Ishikawa (cell line): ENCODE measurements at regions not wholly inside any gene's neighbourhood (a gene's known extent, or its start where the extent isn't known, plus 50 kb on each side); places are given as distances from the start of the nearest gene placed in this dataset.

ENCODE experiments used
- CEBPB ChIP-seq: IDR thresholded peaks from 2 replicates; pipeline ENCODE4 v1.6.1; 2012
- CREB1 ChIP-seq: IDR thresholded peaks from 2 replicates; pipeline ENCODE4 v1.6.1; 2012; ENCODE audit warnings: low read depth
- EGR1 ChIP-seq: IDR thresholded peaks from 2 replicates; pipeline ENCODE4 v1.6.1; 2012
- EP300 ChIP-seq: IDR thresholded peaks from 2 replicates; pipeline ENCODE4 v1.6.1; 2012; ENCODE audit warnings: borderline replicate concordance
- FOXM1 ChIP-seq: IDR thresholded peaks from 2 replicates; pipeline ENCODE4 v1.6.1; 2012; ENCODE audit warnings: low read depth, borderline replicate concordance
- MAX ChIP-seq: IDR thresholded peaks from 2 replicates; pipeline ENCODE4 v1.6.1; 2012
- RAD21 ChIP-seq: IDR thresholded peaks from 2 replicates; pipeline ENCODE4 v1.6.1; 2012; ENCODE audit warnings: low read depth
- REST ChIP-seq: IDR thresholded peaks from 2 replicates; pipeline ENCODE4 v1.6.1; 2012; ENCODE audit warnings: low read depth, mild to moderate bottlenecking
- TAF1 ChIP-seq: IDR thresholded peaks from 2 replicates; pipeline ENCODE4 v1.6.1; 2012; ENCODE audit warnings: low read depth, mild to moderate bottlenecking
- TEAD4 ChIP-seq: IDR thresholded peaks from 2 replicates; pipeline ENCODE4 v1.6.1; 2012
- USF1 ChIP-seq: IDR thresholded peaks from 2 replicates; pipeline ENCODE4 v1.6.1; 2012
- YY1 ChIP-seq: IDR thresholded peaks from 2 replicates; pipeline ENCODE4 v1.6.1; 2012; ENCODE audit warnings: low read depth
- ZBTB7A ChIP-seq: IDR thresholded peaks from 2 replicates; pipeline ENCODE4 v1.6.1; 2012; ENCODE audit warnings: low read depth

GRCh38 chr3:41011854-41012253, 187.5 kb upstream of the CTNNB1 start:
- TF ChIP-seq TAF1 (no peak), RAD21 (no peak), EP300 (no peak), CREB1 (no peak), REST (no peak), CEBPB (no peak), FOXM1 (no peak), MAX (no peak), YY1 (no peak), ZBTB7A (no peak), TEAD4 (no peak), EGR1 (no peak), USF1 (no peak)
